AG09319 (cell line): ENCODE measurements at regions not wholly inside any gene's neighbourhood (a gene's known extent, or its start where the extent isn't known, plus 50 kb on each side); places are given as distances from the start of the nearest gene placed in this dataset.

Source experiments
- DNase-seq: peaks from one replicate; pipeline ENCODE4 v3.0.0-alpha.2; 2010; ENCODE audit warnings: low read depth; ENCODE audit errors: extremely low read depth
- TF ChIP-seq, protein P1 (sequence below): IDR thresholded peaks from 2 replicates; pipeline ENCODE4 v1.5.1; 2011; ENCODE audit warnings: low read depth, mild to moderate bottlenecking, inconsistent platforms, low read length, moderate library complexity

DNA sequence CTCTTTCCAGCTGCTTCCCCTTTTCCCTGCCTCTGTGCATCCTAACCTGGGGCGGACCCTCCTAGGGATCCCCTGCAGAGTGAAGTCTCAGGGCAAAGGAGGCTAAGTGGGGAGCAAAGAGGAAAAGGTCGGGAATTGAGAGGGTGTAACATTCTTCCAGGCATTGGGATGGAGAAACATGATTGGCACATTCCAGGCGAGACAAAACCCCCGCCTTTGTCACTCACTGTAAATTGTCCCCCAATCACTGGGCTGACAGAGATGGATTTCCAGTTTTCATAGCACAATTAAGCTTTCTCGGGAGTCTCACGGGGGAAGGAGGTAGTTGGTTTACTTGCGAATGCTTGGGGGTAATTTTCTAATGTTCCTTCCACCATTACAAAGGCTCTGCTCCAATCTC is 74.9 kb downstream of the MIAT start:
- DNase-seq = no peak

DNA sequence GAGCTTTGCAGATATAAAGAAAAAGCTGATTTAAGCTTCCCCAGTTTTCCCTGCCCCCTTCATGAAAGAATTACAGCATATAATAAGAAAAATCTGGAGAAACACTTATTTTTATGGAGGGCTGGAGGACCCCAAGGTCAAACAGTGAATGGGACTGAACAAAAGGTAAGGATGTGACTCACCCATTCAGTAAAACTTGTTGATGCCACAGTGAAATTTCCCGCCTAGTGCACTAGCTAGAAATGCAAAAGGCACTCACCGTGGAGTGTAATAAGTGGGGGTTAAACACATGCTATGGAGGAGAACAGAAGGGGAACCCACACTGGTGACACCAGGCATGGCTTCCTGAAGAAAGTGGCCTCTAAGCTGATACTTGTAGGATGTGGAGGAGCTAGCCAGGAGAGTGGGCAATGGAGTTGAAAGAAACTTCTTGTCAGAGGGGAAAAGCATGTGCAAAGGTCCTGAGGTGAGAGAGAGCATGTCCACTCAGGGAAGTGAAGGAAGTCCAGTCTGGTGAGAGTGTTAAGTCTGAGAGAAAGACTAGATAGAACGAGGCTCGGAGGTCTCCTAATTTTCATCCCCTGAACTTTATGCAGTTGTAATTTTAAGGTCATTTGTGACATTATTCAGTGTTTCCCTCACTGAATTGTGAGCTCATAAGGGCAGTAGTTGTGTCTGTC is 77.1 kb downstream of the MIAT start:
- TF ChIP-seq, protein P1, sequence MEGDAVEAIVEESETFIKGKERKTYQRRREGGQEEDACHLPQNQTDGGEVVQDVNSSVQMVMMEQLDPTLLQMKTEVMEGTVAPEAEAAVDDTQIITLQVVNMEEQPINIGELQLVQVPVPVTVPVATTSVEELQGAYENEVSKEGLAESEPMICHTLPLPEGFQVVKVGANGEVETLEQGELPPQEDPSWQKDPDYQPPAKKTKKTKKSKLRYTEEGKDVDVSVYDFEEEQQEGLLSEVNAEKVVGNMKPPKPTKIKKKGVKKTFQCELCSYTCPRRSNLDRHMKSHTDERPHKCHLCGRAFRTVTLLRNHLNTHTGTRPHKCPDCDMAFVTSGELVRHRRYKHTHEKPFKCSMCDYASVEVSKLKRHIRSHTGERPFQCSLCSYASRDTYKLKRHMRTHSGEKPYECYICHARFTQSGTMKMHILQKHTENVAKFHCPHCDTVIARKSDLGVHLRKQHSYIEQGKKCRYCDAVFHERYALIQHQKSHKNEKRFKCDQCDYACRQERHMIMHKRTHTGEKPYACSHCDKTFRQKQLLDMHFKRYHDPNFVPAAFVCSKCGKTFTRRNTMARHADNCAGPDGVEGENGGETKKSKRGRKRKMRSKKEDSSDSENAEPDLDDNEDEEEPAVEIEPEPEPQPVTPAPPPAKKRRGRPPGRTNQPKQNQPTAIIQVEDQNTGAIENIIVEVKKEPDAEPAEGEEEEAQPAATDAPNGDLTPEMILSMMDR = no peak
- DNase-seq = no peak

More for the DNA sequence above, 74.9 kb downstream of the MIAT start:
- TF ChIP-seq, protein P1 = no peak

DNA sequence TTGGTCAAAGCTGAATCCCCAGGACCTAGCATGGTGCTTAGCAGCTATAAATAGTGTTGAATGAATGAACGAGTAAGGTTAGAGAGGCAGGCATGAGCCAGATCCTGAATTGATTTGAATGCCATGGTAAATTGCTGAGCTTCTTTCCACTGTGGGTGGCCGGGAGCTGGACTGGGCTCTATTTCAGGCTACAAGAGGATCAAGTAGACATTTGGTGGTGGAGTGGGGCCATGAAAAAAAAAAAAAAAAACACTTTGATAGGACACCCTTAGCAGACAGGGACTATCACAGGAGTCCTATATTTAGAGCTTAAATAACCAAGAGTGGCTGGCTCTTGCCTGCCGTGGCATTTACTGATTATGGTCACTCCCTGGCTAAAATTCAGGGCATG is 77.6 kb downstream of the MIAT start:
- no peak for DNase-seq
- TF ChIP-seq, protein P1 = no peak

DNA sequence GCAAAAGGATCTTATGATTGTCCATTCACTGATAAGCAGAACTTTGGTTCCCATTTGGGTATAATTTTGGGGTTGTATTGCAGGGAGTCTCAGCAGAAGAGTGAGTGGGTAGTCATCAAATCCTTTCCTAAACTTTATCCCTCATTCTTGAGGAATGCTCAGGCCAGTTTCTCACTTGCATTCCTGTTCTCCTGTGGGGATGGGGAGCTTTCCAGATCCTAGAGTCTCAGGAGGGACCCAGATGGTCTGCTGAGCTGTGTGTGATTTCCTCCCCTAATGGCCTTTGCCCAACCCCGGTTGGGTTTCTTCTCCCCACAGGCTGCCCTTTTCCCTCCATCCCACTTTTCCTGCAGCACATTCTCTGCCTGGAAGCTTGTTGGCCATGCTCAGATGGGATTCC is 79.9 kb downstream of the MIAT start:
- no peak for DNase-seq
- TF ChIP-seq, protein P1 = no peak

DNA sequence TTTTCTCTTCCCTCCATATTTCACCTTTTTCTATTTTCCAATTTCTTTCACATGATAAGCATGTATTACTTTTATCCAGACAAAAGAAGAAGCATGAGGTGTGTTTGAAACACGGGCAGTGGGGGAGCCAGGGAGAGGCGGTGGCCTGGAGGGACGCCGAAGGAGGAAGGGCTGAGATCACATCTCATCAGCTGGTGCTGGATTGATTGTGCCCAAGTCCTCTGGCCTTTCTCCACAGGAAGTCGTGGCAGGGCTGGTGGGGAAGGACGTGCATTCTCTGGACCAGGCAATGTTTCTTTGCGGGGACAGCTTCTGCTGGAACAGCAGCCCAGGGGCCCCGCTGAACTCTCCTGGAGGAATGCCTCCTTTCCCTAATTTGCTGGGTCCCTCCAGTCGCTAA is 82.9 kb downstream of the MIAT start:
- TF ChIP-seq, protein P1 = no peak
- no peak for DNase-seq

DNA sequence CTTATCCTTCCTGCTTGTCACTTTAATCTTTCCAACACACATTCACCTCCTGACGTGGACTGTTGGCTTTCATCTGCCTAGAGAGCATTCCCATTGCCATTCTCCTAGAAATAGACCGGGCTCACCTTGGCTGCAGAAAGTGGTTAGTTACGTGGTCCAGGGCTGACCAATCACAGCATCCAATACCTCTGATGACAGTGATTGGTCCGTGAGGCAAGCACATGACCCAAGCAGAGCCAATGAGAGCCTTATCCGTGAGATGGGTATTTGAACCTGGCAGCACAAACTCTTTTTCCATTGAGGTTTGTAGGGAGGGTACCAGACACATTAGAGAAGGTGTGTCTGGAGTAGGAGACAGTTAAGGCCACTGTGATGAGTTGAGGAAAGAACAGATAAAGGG is 85.8 kb downstream of the MIAT start:
- TF ChIP-seq, protein P1 = no peak
- DNase-seq = no peak

DNA sequence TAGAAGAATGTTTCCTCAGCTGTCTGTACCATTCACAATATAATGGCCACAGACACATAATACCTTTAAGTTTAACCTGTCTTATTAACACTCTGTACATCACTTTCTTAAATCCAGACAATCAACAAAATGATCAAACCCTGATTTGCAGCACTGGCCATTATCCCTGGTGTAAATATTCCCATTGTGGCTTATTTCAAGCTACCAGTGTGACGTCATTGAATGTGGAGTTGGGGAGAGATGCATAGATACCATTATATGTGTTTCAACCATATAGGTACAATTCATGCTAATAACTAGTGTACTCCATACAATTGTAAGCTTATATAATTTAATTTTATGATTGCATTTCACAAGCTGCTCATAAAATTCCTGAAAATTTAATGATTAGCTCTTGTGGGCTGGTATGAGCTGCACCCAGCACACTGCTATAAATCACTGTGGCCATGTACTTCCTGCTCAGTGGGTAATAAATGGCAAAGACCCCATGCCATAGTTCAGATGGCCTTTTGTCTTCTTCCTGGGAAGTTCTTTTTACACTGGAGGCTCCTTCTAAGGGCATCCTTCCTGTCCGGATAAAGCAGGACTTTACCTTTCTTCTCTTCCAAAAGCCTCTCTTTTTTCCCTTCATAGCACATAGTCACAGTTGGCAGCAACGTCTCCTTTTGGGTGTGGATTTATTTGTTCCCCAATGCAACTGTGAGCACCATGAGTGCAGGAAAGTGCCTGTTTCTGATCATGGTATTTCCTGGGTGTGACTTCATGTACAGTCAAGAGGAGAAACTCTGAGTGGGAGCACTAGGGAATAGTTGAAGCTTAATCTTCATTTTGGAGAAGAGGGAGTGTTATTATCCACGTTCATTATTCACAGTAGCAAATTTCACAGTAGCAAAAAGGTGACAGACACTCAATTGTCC is 87.8 kb downstream of the MIAT start:
- DNase-seq = no peak
- TF ChIP-seq, protein P1 = no peak
